BLaER1 (cell line): ENCODE measurements at regions not wholly inside any gene's neighbourhood (a gene's known extent, or its start where the extent isn't known, plus 50 kb on each side); places are given as distances from the start of the nearest gene placed in this dataset.

Experiments used
- H3K27ac ChIP-seq: shearing (Covaris generic); formaldehyde crosslinking; 2 replicates; pipeline ENCODE4 v1.8.1; 2022
- H3K27me3 ChIP-seq: shearing (Covaris generic); formaldehyde crosslinking; 2 replicates; pipeline ENCODE4 v1.8.1; 2022
- H3K36me3 ChIP-seq: shearing (Covaris generic); formaldehyde crosslinking; 2 replicates; pipeline ENCODE4 v1.8.1; 2022
- H3K4me1 ChIP-seq: shearing (Covaris generic); formaldehyde crosslinking; 2 replicates; pipeline ENCODE4 v1.8.1; 2022
- H3K4me2 ChIP-seq: shearing (Covaris generic); formaldehyde crosslinking; 2 replicates; pipeline ENCODE4 v1.8.1; 2022
- H3K4me3 ChIP-seq: shearing (Covaris generic); formaldehyde crosslinking; 2 replicates; pipeline ENCODE4 v1.8.1; 2022
- H3K9ac ChIP-seq: shearing (Covaris generic); formaldehyde crosslinking; 2 replicates; pipeline ENCODE4 v1.8.1; 2022
- H3K9me3 ChIP-seq: shearing (Covaris generic); formaldehyde crosslinking; 2 replicates; pipeline ENCODE4 v1.8.1; 2022
- H4K20me1 ChIP-seq: shearing (Covaris generic); formaldehyde crosslinking; 2 replicates; pipeline ENCODE4 v1.8.1; 2022
- Cebpa-rat ChIP-seq: shearing (Covaris generic); IDR thresholded peaks from 2 replicates; pipeline ENCODE4 v1.8.1; 2022

GRCh38 chr2:51986101-51986500 is 954.2 kb upstream of the NRXN1 start:
- Histone ChIP-seq H3K36me3 (no peaks in the 10 kb centered on the region), H3K4me3 (no peak overlapping the region), H3K27ac (no peak overlapping the region), H3K4me1 (no peaks in the 10 kb centered on the region), H3K9ac (no peak overlapping the region), H3K4me2 (no peak overlapping the region), H3K9me3 (no peaks in the 10 kb centered on the region), H4K20me1 (no peaks in the 10 kb centered on the region), H3K27me3 (no peaks in the 10 kb centered on the region)
- TF ChIP-seq Cebpa-rat, result no peak

- no peak overlapping the region for H3K4me3 ChIP-seq
- TF ChIP-seq Cebpa-rat, result no peak
- no peaks in the 10 kb centered on the region for H3K9me3 ChIP-seq
- no peaks in the 10 kb centered on the region for H4K20me1 ChIP-seq
- no peak overlapping the region for H3K27ac ChIP-seq
- H3K4me2 ChIP-seq, result no peak overlapping the region
- no peaks in the 10 kb centered on the region for H3K36me3 ChIP-seq
- H3K9ac ChIP-seq, result no peak overlapping the region
- H3K4me1 ChIP-seq, result no peaks in the 10 kb centered on the region
- H3K27me3 ChIP-seq, result no peaks in the 10 kb centered on the region
Measured at GRCh38 chr2:51981783-51982182, 949.9 kb upstream of the NRXN1 start.

- Histone ChIP-seq H4K20me1 (no peaks in the 10 kb centered on the region), H3K4me2 (no peak overlapping the region), H3K27me3 (no peaks in the 10 kb centered on the region), H3K36me3 (no peaks in the 10 kb centered on the region), H3K4me3 (no peak overlapping the region), H3K27ac (no peak overlapping the region), H3K9me3 (no peaks in the 10 kb centered on the region), H3K9ac (no peak overlapping the region), H3K4me1 (no peaks in the 10 kb centered on the region)
- TF ChIP-seq Cebpa-rat, result no peak
Measured at GRCh38 chr2:51976623-51977022, 944.7 kb upstream of the NRXN1 start.

DNA sequence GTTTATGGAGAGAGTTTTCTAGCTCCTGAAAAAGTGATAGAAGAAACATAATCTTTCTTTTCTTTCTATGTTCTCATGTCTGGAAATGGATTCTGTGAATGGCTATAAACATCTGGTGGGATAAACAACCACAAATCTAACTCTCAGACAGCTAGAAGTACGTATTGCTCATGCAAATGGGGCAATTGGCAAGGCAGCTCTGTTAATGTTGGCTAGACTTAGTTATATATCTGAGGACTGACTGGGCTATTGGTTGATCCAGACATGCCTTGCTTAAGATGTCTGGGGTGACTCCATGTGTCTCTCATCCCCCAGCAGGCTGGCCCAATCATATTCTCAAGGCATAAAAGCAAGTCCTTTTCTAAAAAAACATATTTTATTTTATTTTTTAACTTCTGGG is 939.2 kb upstream of the NRXN1 start:
- no peaks in the 10 kb centered on the region for H3K9me3 ChIP-seq
- no peak overlapping the region for H3K9ac ChIP-seq
- H3K4me1 ChIP-seq, result no peaks in the 10 kb centered on the region
- H3K27ac ChIP-seq, result no peak overlapping the region
- H3K4me3 ChIP-seq, result no peak overlapping the region
- H3K4me2 ChIP-seq, result no peak overlapping the region
- TF ChIP-seq Cebpa-rat, result no peak
- no peaks in the 10 kb centered on the region for H3K36me3 ChIP-seq
- no peaks in the 10 kb centered on the region for H4K20me1 ChIP-seq
- no peaks in the 10 kb centered on the region for H3K27me3 ChIP-seq

GRCh38 chr2:51969347-51969746 is 937.4 kb upstream of the NRXN1 start:
- H3K4me3 ChIP-seq, result no peak overlapping the region
- H4K20me1 ChIP-seq, result no peaks in the 10 kb centered on the region
- H3K36me3 ChIP-seq, result no peaks in the 10 kb centered on the region
- no peak overlapping the region for H3K4me2 ChIP-seq
- H3K27me3 ChIP-seq, result no peaks in the 10 kb centered on the region
- H3K4me1 ChIP-seq, result no peaks in the 10 kb centered on the region
- no peak overlapping the region for H3K27ac ChIP-seq
- TF ChIP-seq Cebpa-rat, result no peak
- no peaks in the 10 kb centered on the region for H3K9me3 ChIP-seq
- H3K9ac ChIP-seq, result no peak overlapping the region

GRCh38 chr2:51960841-51961335 is 929.0 kb upstream of the NRXN1 start:
- TF ChIP-seq Cebpa-rat, result no peak
- no peak overlapping the region for H3K4me2 ChIP-seq

GRCh38 chr2:51960281-51960680 is 928.3 kb upstream of the NRXN1 start:
- Histone ChIP-seq H3K27me3 (no peaks in the 10 kb centered on the region), H3K4me2 (no peak overlapping the region), H3K4me1 (no peaks in the 10 kb centered on the region), H4K20me1 (no peaks in the 10 kb centered on the region), H3K9me3 (no peaks in the 10 kb centered on the region), H3K4me3 (no peak overlapping the region), H3K27ac (no peak overlapping the region), H3K9ac (no peak overlapping the region), H3K36me3 (no peaks in the 10 kb centered on the region)
- no peak for TF ChIP-seq Cebpa-rat

More at GRCh38 chr2:51960841-51961335, 929.0 kb upstream of the NRXN1 start:
- Histone ChIP-seq H3K9ac (no peak overlapping the region), H4K20me1 (no peaks in the 10 kb centered on the region), H3K27ac (no peak overlapping the region), H3K36me3 (no peaks in the 10 kb centered on the region), H3K27me3 (no peaks in the 10 kb centered on the region), H3K9me3 (no peaks in the 10 kb centered on the region), H3K4me1 (no peaks in the 10 kb centered on the region), H3K4me3 (no peak overlapping the region)

DNA sequence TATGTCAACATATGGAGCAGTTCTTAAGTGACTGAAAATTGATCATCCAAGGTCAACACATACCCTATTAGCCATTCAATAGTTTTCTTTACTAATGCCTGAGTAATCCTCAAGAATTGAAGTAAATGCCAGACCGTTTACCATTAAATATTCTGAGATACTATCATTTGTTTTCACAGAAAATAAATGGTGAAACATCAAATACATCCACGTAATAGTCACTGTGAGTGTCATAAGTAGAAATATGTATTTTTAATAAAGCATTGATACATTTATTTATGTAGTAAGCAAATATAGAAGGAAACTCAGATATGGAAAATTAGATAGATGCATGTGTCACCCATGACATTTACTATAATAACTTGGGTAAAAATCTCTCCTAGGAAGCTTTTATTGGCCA is 927.8 kb upstream of the NRXN1 start:
- Histone ChIP-seq H3K9ac (no peak overlapping the region), H3K36me3 (no peaks in the 10 kb centered on the region), H3K4me3 (no peak overlapping the region), H3K27me3 (no peaks in the 10 kb centered on the region), H3K4me1 (no peaks in the 10 kb centered on the region), H3K4me2 (no peak overlapping the region), H3K9me3 (no peaks in the 10 kb centered on the region), H4K20me1 (no peaks in the 10 kb centered on the region), H3K27ac (no peak overlapping the region)
- no peak for TF ChIP-seq Cebpa-rat

GRCh38 chr2:51953931-51954330 is 922.0 kb upstream of the NRXN1 start:
- H3K36me3 ChIP-seq, result no peaks in the 10 kb centered on the region
- H3K27me3 ChIP-seq, result no peaks in the 10 kb centered on the region
- H3K4me2 ChIP-seq, result no peak overlapping the region
- no peak overlapping the region for H3K9ac ChIP-seq
- peaks cover 25% of the 10 kb centered on the region for H3K9me3 ChIP-seq
- no peaks in the 10 kb centered on the region for H4K20me1 ChIP-seq
- no peak overlapping the region for H3K4me3 ChIP-seq
- H3K27ac ChIP-seq, result no peak overlapping the region
- H3K4me1 ChIP-seq, result no peaks in the 10 kb centered on the region
- TF ChIP-seq Cebpa-rat, result no peak

GRCh38 chr2:51921076-51921475 is 889.1 kb upstream of the NRXN1 start:
- Histone ChIP-seq H4K20me1 (no peaks in the 10 kb centered on the region), H3K27me3 (no peaks in the 10 kb centered on the region), H3K4me2 (no peak overlapping the region), H3K9me3 (no peaks in the 10 kb centered on the region), H3K36me3 (no peaks in the 10 kb centered on the region), H3K27ac (no peak overlapping the region), H3K9ac (no peak overlapping the region), H3K4me3 (no peak overlapping the region), H3K4me1 (no peaks in the 10 kb centered on the region)
- TF ChIP-seq Cebpa-rat, result no peak

- Histone ChIP-seq H3K4me2 (no peak overlapping the region), H3K9ac (no peak overlapping the region), H3K9me3 (no peaks in the 10 kb centered on the region), H3K4me1 (no peaks in the 10 kb centered on the region), H3K36me3 (no peaks in the 10 kb centered on the region), H3K27ac (no peak overlapping the region), H3K4me3 (no peak overlapping the region), H4K20me1 (no peaks in the 10 kb centered on the region), H3K27me3 (no peaks in the 10 kb centered on the region)
- TF ChIP-seq Cebpa-rat, result no peak
Measured at GRCh38 chr2:51920509-51920908, 888.6 kb upstream of the NRXN1 start.
